A673 (cell line): ENCODE measurements at regions not wholly inside any gene's neighbourhood (a gene's known extent, or its start where the extent isn't known, plus 50 kb on each side); places are given as distances from the start of the nearest gene placed in this dataset.

Source experiments
- BruUV-seq: library from RNA; stranded (reverse); fragments of 400-500 nt; replicated peaks from 2 replicates; lab custom pipeline; 2021; lab: Mats Ljungman, UMichigan
- CTCF ChIA-PET: fragments of 300-600 bp; sonication (Branson Sonifier 250); formaldehyde crosslinking; loops from one replicate; lab custom pipeline; 2022; ENCODE audit warnings: antibody characterized with exemption; lab: Charles Lee
- POLR2A ChIA-PET: fragments of 300-600 bp; sonication (Branson Sonifier 250); formaldehyde crosslinking; loops from one replicate; lab custom pipeline; 2022; ENCODE audit warnings: antibody characterized with exemption; ENCODE audit not compliant: low non-redundant PET; lab: Charles Lee
- DNase-seq: peaks from one replicate; pipeline ENCODE4 v3.0.0-alpha.2; 2015; ENCODE audit warnings: low spot score
- H3K27ac ChIP-seq: fragments of 200-600 bp; sonication (generic); 2 replicates; pipeline ENCODE4 v1.5.1; 2016; ENCODE audit warnings: mixed run types, low read depth, mild to moderate bottlenecking, mixed read lengths, antibody characterized with exemption, low read length; ENCODE audit not compliant: poor library complexity, severe bottlenecking
- H3K27me3 ChIP-seq: fragments of 200-600 bp; sonication (generic); replicated peaks from 2 replicates; pipeline ENCODE4 v1.6.1; 2017; ENCODE audit warnings: mixed run types, low read depth, mild to moderate bottlenecking, mixed read lengths, antibody characterized with exemption, low read length; ENCODE audit not compliant: insufficient read depth, poor library complexity
- H3K36me3 ChIP-seq: fragments of 200-600 bp; sonication (generic); 2 replicates; pipeline ENCODE4 v1.6.1; 2016; ENCODE audit warnings: mixed run types, mild to moderate bottlenecking, mixed read lengths, antibody characterized with exemption, low read length; ENCODE audit not compliant: insufficient read depth, poor library complexity, severe bottlenecking
- H3K4me1 ChIP-seq: fragments of 200-600 bp; sonication (generic); 2 replicates; pipeline ENCODE4 v1.6.1; 2017; ENCODE audit warnings: mixed run types, mild to moderate bottlenecking, mixed read lengths, antibody characterized with exemption, low read length; ENCODE audit not compliant: insufficient read depth, poor library complexity, severe bottlenecking
- H3K4me3 ChIP-seq: fragments of 200-600 bp; sonication (generic); 2 replicates; pipeline ENCODE4 v1.5.1; 2016; ENCODE audit warnings: low read depth, mixed run types, mild to moderate bottlenecking, mixed read lengths, low read length; ENCODE audit not compliant: poor library complexity, severe bottlenecking
- H3K9me3 ChIP-seq: fragments of 200-600 bp; sonication (generic); 2 replicates; pipeline ENCODE4 v1.6.1; 2016; ENCODE audit warnings: mixed run types, low read depth, mild to moderate bottlenecking, mixed read lengths, antibody characterized with exemption, low read length; ENCODE audit not compliant: poor library complexity, severe bottlenecking
- EZH2 ChIP-seq: fragments of 200-600 bp; sonication (generic); IDR thresholded peaks from 2 replicates; pipeline ENCODE4 v1.6.1; 2017; ENCODE audit warnings: borderline replicate concordance, low read depth, mild to moderate bottlenecking, mixed read lengths, antibody characterized with exemption, low read length; ENCODE audit not compliant: poor library complexity, severe bottlenecking
- intact Hi-C: fragments of 100-400 bp; cut with micrococcal nuclease; formaldehyde crosslinking; loops from one replicate; pipeline ENCODE4 v1.10.0; 2022; ENCODE audit not compliant: unreplicated experiment
- TF ChIP-seq, protein P1 (sequence below): fragments of 300-800, 200-600 bp; sonication (generic); conservative IDR thresholded peaks from 2 replicates; pipeline ENCODE4 v1.5.1; 2017; ENCODE audit warnings: low read depth, mild to moderate bottlenecking, antibody characterized with exemption, low read length, moderate library complexity, mixed read lengths

DNA sequence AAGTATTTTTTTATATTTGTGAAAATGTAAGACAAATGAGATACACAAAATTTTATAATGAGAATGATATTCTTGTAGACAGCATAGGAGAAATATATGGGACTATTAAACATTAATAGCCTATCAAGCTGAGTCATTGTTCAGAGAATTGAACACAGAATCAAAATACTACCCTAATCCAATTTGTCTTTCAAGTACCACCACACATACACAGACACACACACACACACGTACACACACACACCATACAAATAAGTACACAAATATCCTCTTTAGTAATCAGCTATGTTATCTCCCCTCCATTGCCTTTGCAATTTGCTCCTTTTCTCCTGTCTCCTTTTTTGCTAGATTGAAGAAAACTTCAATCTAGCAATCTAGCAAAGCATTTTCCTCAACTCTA, 499.3 kb downstream of the FOXG1 start:
- peaks cover 18% of the 10 kb centered on the region for H3K27me3 ChIP-seq
- no peak overlapping the region for H3K4me3 ChIP-seq
- no TSS peak for BruUV-seq
- no peak for DNase-seq
- no peaks in the 10 kb centered on the region for H3K9me3 ChIP-seq
- no peaks in the 10 kb centered on the region for H3K4me1 ChIP-seq
- no peaks in the 10 kb centered on the region for H3K36me3 ChIP-seq
- CTCF ChIA-PET = no interaction called here
- H3K27ac ChIP-seq = no peak overlapping the region
- intact Hi-C loops = no loop called here
- TF ChIP-seq EZH2 = no peak
- TF ChIP-seq, protein P1, sequence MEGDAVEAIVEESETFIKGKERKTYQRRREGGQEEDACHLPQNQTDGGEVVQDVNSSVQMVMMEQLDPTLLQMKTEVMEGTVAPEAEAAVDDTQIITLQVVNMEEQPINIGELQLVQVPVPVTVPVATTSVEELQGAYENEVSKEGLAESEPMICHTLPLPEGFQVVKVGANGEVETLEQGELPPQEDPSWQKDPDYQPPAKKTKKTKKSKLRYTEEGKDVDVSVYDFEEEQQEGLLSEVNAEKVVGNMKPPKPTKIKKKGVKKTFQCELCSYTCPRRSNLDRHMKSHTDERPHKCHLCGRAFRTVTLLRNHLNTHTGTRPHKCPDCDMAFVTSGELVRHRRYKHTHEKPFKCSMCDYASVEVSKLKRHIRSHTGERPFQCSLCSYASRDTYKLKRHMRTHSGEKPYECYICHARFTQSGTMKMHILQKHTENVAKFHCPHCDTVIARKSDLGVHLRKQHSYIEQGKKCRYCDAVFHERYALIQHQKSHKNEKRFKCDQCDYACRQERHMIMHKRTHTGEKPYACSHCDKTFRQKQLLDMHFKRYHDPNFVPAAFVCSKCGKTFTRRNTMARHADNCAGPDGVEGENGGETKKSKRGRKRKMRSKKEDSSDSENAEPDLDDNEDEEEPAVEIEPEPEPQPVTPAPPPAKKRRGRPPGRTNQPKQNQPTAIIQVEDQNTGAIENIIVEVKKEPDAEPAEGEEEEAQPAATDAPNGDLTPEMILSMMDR = no peak
- POLR2A ChIA-PET = no interaction called here

- POLR2A ChIA-PET = no interaction called here
- BruUV-seq = no TSS peak
- peaks cover 14% of the 10 kb centered on the region for H3K27me3 ChIP-seq
These were observed 505.1 kb downstream of the FOXG1 start for GRCh38 chr14:29271669-29272068.

GRCh38 chr14:29273513-29273912, 506.9 kb downstream of the FOXG1 start:
- DNase-seq = no peak
- peaks cover 14% of the 10 kb centered on the region for H3K27me3 ChIP-seq
- TF ChIP-seq, protein P1 = peak; percentile 34; the same call in 1 of the 2 replicates
- TF ChIP-seq EZH2 = no peak
- no peak overlapping the region for H3K27ac ChIP-seq
- H3K36me3 ChIP-seq = no peaks in the 10 kb centered on the region
- intact Hi-C loops = no loop called here
- no TSS peak for BruUV-seq
- H3K4me1 ChIP-seq = no peaks in the 10 kb centered on the region
- POLR2A ChIA-PET = no interaction called here
- CTCF ChIA-PET = no interaction called here
- H3K9me3 ChIP-seq = no peaks in the 10 kb centered on the region
- H3K4me3 ChIP-seq = no peak overlapping the region

More at GRCh38 chr14:29271669-29272068, 505.1 kb downstream of the FOXG1 start:
- no peaks in the 10 kb centered on the region for H3K9me3 ChIP-seq
- TF ChIP-seq EZH2 = no peak
- no peak overlapping the region for H3K4me3 ChIP-seq
- H3K27ac ChIP-seq = no peak overlapping the region
- intact Hi-C loops = no loop called here
- no peaks in the 10 kb centered on the region for H3K4me1 ChIP-seq
- no peak for DNase-seq
- CTCF ChIA-PET = no interaction called here
- H3K36me3 ChIP-seq = no peaks in the 10 kb centered on the region
